ENCODE measurements at regions not wholly inside any gene's neighbourhood (a gene's known extent, or its start where the extent isn't known, plus 50 kb on each side); places are given as distances from the start of the nearest gene placed in this dataset.
"Not testable (repeated sequence)": the region's sequence is repeated elsewhere in the genome, so short reads cannot be mapped to it uniquely, and the experiment has no call there.

- TF ChIP-seq CTCF (IDR thresholded peaks at IDR 0.05; ENCODE audit: low read depth, low read length): no peak
- H3K4me3 ChIP-seq (ENCODE audit: low read depth, low read length): peak overlapping the region; percentile 41
- DNase-seq (ENCODE audit: low read depth, low spot score): peak; percentile 27
- in situ Hi-C loops (cut with HindIII; ENCODE audit: low sequenced_read_pairs): no loop called here
Observed at GRCh38 chr6:27667657-27668441, 194.9 kb upstream of the ZNF184 start.

- H3K4me3 ChIP-seq (ENCODE audit: low read depth, low read length): peak overlapping the region; percentile 41
- in situ Hi-C loops (cut with HindIII; ENCODE audit: low sequenced_read_pairs): no loop called here
- TF ChIP-seq CTCF (IDR thresholded peaks at IDR 0.05; ENCODE audit: low read depth, low read length): no peak
- no peak for DNase-seq (ENCODE audit: low read depth, low spot score)
Observed at GRCh38 chr6:27667016-27667656, 194.2 kb upstream of the ZNF184 start.

- in situ Hi-C loops (cut with HindIII; ENCODE audit: low sequenced_read_pairs): no loop called here
- DNase-seq (ENCODE audit: low read depth, low spot score): no peak
- no peak overlapping the region for H3K4me3 ChIP-seq (ENCODE audit: low read depth, low read length)
- no peak for TF ChIP-seq CTCF (IDR thresholded peaks at IDR 0.05; ENCODE audit: low read depth, low read length)
Observed at GRCh38 chr6:27662769-27663168, 189.9 kb upstream of the ZNF184 start.

GRCh38 chr6:27662212-27662611 is 189.3 kb upstream of the ZNF184 start:
- DNase-seq (ENCODE audit: low read depth, low spot score); in situ Hi-C loops (cut with HindIII; ENCODE audit: low sequenced_read_pairs); H3K4me3 ChIP-seq (ENCODE audit: low read depth, low read length): not testable (repeated sequence)

- H3K4me3 ChIP-seq (ENCODE audit: low read depth, low read length); DNase-seq (ENCODE audit: low read depth, low spot score); in situ Hi-C loops (cut with HindIII; ENCODE audit: low sequenced_read_pairs): not testable (repeated sequence)
Observed at GRCh38 chr6:27653143-27653825, 180.4 kb upstream of the ZNF184 start.

- in situ Hi-C loops (cut with HindIII; ENCODE audit: low sequenced_read_pairs): no loop called here
Observed at GRCh38 chr6:27651371-27651732, 178.4 kb upstream of the ZNF184 start.

More at GRCh38 chr6:27651371-27651732, 178.4 kb upstream of the ZNF184 start:
- H3K4me3 ChIP-seq (ENCODE audit: low read depth, low read length): no peak overlapping the region
- DNase-seq (ENCODE audit: low read depth, low spot score): no peak
- TF ChIP-seq CTCF (IDR thresholded peaks at IDR 0.05; ENCODE audit: low read depth, low read length): no peak
